Activated T-cell treated with anti-CD3 and anti-CD28 coated beads, Interleukin-2, amount 50 U/mL, for 24 hours (primary cell): ENCODE measurements at regions not wholly inside any gene's neighbourhood (a gene's known extent, or its start where the extent isn't known, plus 50 kb on each side); places are given as distances from the start of the nearest gene placed in this dataset.
A peak's percentile ranks its signal among the peaks of the same experiment; 100 is the strongest.
"Not testable (repeated sequence)": the region's sequence is repeated elsewhere in the genome, so short reads cannot be mapped to it uniquely, and the experiment has no call there.

Source experiments
- DNase-seq: peaks from one replicate; pipeline ENCODE4 v3.0.0-alpha.2; 2020
- H3K27ac Mint-ChIP-seq: 2 replicates; pipeline ENCODE4 v1.8.0; 2020; ENCODE audit warnings: mild to moderate bottlenecking, mixed read lengths
- H3K27me3 Mint-ChIP-seq: 2 replicates; pipeline ENCODE4 v1.8.0; 2020; ENCODE audit warnings: mixed read lengths
- H3K36me3 Mint-ChIP-seq: 2 replicates; pipeline ENCODE4 v1.8.0; 2020; ENCODE audit warnings: low read depth, mixed read lengths
- H3K4me1 Mint-ChIP-seq: 2 replicates; pipeline ENCODE4 v1.8.0; 2020; ENCODE audit warnings: low read depth, mixed read lengths
- H3K4me3 Mint-ChIP-seq: 2 replicates; pipeline ENCODE4 v1.8.0; 2020; ENCODE audit warnings: mild to moderate bottlenecking, moderate library complexity, mixed read lengths
- H3K9me3 Mint-ChIP-seq: 2 replicates; pipeline ENCODE4 v1.8.0; 2020; ENCODE audit warnings: mixed read lengths

GRCh38 chr3:59245859-59246501, 196.2 kb upstream of the CFAP20DC start:
- H3K36me3 Mint-ChIP-seq, result no peaks in the 10 kb centered on the region
- peaks cover 4% of the 10 kb centered on the region for H3K4me1 Mint-ChIP-seq
- peaks cover 17% of the 10 kb centered on the region for H3K9me3 Mint-ChIP-seq
- H3K4me3 Mint-ChIP-seq, result no peak overlapping the region
- DNase-seq, result no peak
- H3K27ac Mint-ChIP-seq, result no peak overlapping the region
- H3K27me3 Mint-ChIP-seq, result no peaks in the 10 kb centered on the region

GRCh38 chr3:59245300-59245858, 195.6 kb upstream of the CFAP20DC start:
- Mint-ChIP-seq H3K36me3 (no peaks in the 10 kb centered on the region), H3K9me3 (peaks cover 17% of the 10 kb centered on the region), H3K4me1 (peaks cover 6% of the 10 kb centered on the region), H3K27ac (no peak overlapping the region), H3K4me3 (no peak overlapping the region), H3K27me3 (no peaks in the 10 kb centered on the region)
- DNase-seq, result no peak

GRCh38 chr3:59244343-59244742, 194.5 kb upstream of the CFAP20DC start:
- Mint-ChIP-seq H3K9me3 (peaks cover 17% of the 10 kb centered on the region), H3K4me3 (no peak overlapping the region), H3K27me3 (no peaks in the 10 kb centered on the region), H3K36me3 (no peaks in the 10 kb centered on the region), H3K27ac (no peak overlapping the region), H3K4me1 (peaks cover 6% of the 10 kb centered on the region)
- DNase-seq, result no peak

GRCh38 chr3:59243476-59243875, 193.7 kb upstream of the CFAP20DC start:
- Mint-ChIP-seq H3K27ac (no peak overlapping the region), H3K4me3 (no peak overlapping the region), H3K4me1 (peaks cover 6% of the 10 kb centered on the region), H3K27me3 (peaks cover 5% of the 10 kb centered on the region), H3K9me3 (peaks cover 14% of the 10 kb centered on the region), H3K36me3 (no peaks in the 10 kb centered on the region)
- no peak for DNase-seq

- DNase-seq, result no peak
- H3K4me3 Mint-ChIP-seq, result no peak overlapping the region
- peaks cover 6% of the 10 kb centered on the region for H3K4me1 Mint-ChIP-seq
- H3K27ac Mint-ChIP-seq, result no peak overlapping the region
- H3K27me3 Mint-ChIP-seq, result peaks cover 12% of the 10 kb centered on the region
- no peaks in the 10 kb centered on the region for H3K36me3 Mint-ChIP-seq
- H3K9me3 Mint-ChIP-seq, result peaks cover 10% of the 10 kb centered on the region
These were observed 190.9 kb upstream of the CFAP20DC start for GRCh38 chr3:59240666-59241255.

- Mint-ChIP-seq H3K4me3 (no peak overlapping the region), H3K27me3 (peaks cover 12% of the 10 kb centered on the region), H3K4me1 (peaks cover 18% of the 10 kb centered on the region), H3K36me3 (no peaks in the 10 kb centered on the region), H3K9me3 (peaks cover 12% of the 10 kb centered on the region), H3K27ac (no peak overlapping the region)
- DNase-seq, result no peak
These were observed 187.3 kb upstream of the CFAP20DC start for GRCh38 chr3:59237121-59237520.

GRCh38 chr3:59235634-59236012, 185.8 kb upstream of the CFAP20DC start:
- H3K27me3 Mint-ChIP-seq, result peaks cover 14% of the 10 kb centered on the region
- H3K4me3 Mint-ChIP-seq, result peak overlapping the region; percentile 18
- DNase-seq, result peak; percentile 35
- H3K36me3 Mint-ChIP-seq, result peaks cover 2% of the 10 kb centered on the region
- peaks cover 15% of the 10 kb centered on the region for H3K4me1 Mint-ChIP-seq
- peaks cover 19% of the 10 kb centered on the region for H3K9me3 Mint-ChIP-seq
- H3K27ac Mint-ChIP-seq, result peak overlapping the region; percentile 59

GRCh38 chr3:59234884-59235633, 185.2 kb upstream of the CFAP20DC start:
- Mint-ChIP-seq H3K9me3 (peaks cover 22% of the 10 kb centered on the region), H3K4me3 (no peak overlapping the region), H3K27me3 (peaks cover 14% of the 10 kb centered on the region), H3K4me1 (peaks cover 15% of the 10 kb centered on the region), H3K36me3 (peaks cover 2% of the 10 kb centered on the region), H3K27ac (no peak overlapping the region)
- DNase-seq, result no peak

GRCh38 chr3:59230379-59230778, 180.6 kb upstream of the CFAP20DC start:
- peaks cover 26% of the 10 kb centered on the region for H3K9me3 Mint-ChIP-seq
- DNase-seq, H3K4me1 Mint-ChIP-seq, H3K36me3 Mint-ChIP-seq, H3K4me3 Mint-ChIP-seq, H3K27ac Mint-ChIP-seq, H3K27me3 Mint-ChIP-seq: not testable (repeated sequence)

- Mint-ChIP-seq H3K9me3 (no peaks in the 10 kb centered on the region), H3K27me3 (peaks cover 3% of the 10 kb centered on the region), H3K36me3 (no peaks in the 10 kb centered on the region), H3K4me1 (peaks cover 1% of the 10 kb centered on the region), H3K27ac (no peak overlapping the region), H3K4me3 (no peak overlapping the region)
- no peak for DNase-seq
These were observed 164.0 kb upstream of the CFAP20DC start for GRCh38 chr3:59213860-59214259.

- DNase-seq, result no peak
- H3K27me3 Mint-ChIP-seq, result peaks cover 13% of the 10 kb centered on the region
- H3K9me3 Mint-ChIP-seq, result no peaks in the 10 kb centered on the region
- peaks cover 1% of the 10 kb centered on the region for H3K4me1 Mint-ChIP-seq
- no peak overlapping the region for H3K27ac Mint-ChIP-seq
- H3K36me3 Mint-ChIP-seq, result no peaks in the 10 kb centered on the region
- H3K4me3 Mint-ChIP-seq, result no peak overlapping the region
These were observed 162.4 kb upstream of the CFAP20DC start for GRCh38 chr3:59212128-59212779.

GRCh38 chr3:59210260-59210659, 160.4 kb upstream of the CFAP20DC start:
- no peak for DNase-seq
- Mint-ChIP-seq H3K4me3 (no peak overlapping the region), H3K4me1 (peaks cover 1% of the 10 kb centered on the region), H3K36me3 (no peaks in the 10 kb centered on the region), H3K9me3 (no peaks in the 10 kb centered on the region), H3K27me3 (peaks cover 17% of the 10 kb centered on the region), H3K27ac (no peak overlapping the region)

- no peaks in the 10 kb centered on the region for H3K4me1 Mint-ChIP-seq
- no peak overlapping the region for H3K27ac Mint-ChIP-seq
- H3K4me3 Mint-ChIP-seq, result no peak overlapping the region
- peaks cover 6% of the 10 kb centered on the region for H3K27me3 Mint-ChIP-seq
- no peaks in the 10 kb centered on the region for H3K36me3 Mint-ChIP-seq
- DNase-seq, result no peak
- H3K9me3 Mint-ChIP-seq, result no peaks in the 10 kb centered on the region
These were observed 142.6 kb upstream of the CFAP20DC start for GRCh38 chr3:59192473-59192872.

- Mint-ChIP-seq H3K36me3 (no peaks in the 10 kb centered on the region), H3K4me3 (no peak overlapping the region), H3K4me1 (peaks cover under 1% of the 10 kb centered on the region), H3K27ac (no peak overlapping the region), H3K9me3 (no peaks in the 10 kb centered on the region), H3K27me3 (peaks cover 6% of the 10 kb centered on the region)
- DNase-seq, result no peak
These were observed 141.8 kb upstream of the CFAP20DC start for GRCh38 chr3:59191651-59192050.
